SU-DHL-6 (cell line): ENCODE measurements at regions not wholly inside any gene's neighbourhood (a gene's known extent, or its start where the extent isn't known, plus 50 kb on each side); places are given as distances from the start of the nearest gene placed in this dataset.

Experiments used
- CTCF ChIP-seq: fragments of 200-600 bp; sonication (generic); IDR thresholded peaks from one replicate; pipeline ENCODE4 v1.5.1; 2017; ENCODE audit warnings: antibody characterized with exemption, mild to moderate bottlenecking, low read length, moderate library complexity; ENCODE audit not compliant: insufficient read depth, poor library complexity, severe bottlenecking
- EZH2phosphoT487 ChIP-seq: fragments of 200-600 bp; sonication (generic), shearing (Covaris generic); conservative IDR thresholded peaks from 2 replicates; pipeline ENCODE4 v1.6.1; 2018; ENCODE audit warnings: mild to moderate bottlenecking, antibody characterized with exemption, low read length, moderate library complexity, mixed read lengths

- no peak for TF ChIP-seq CTCF
- no peak for TF ChIP-seq EZH2phosphoT487
Observed at GRCh38 chr12:87660291-87660690, 368.9 kb downstream of the C12orf50 start.
